CD14-positive monocyte (primary cell): ENCODE measurements at regions not wholly inside any gene's neighbourhood (a gene's known extent, or its start where the extent isn't known, plus 50 kb on each side); places are given as distances from the start of the nearest gene placed in this dataset.

Experiments used
- DNase-seq, 3 donors: peaks; one replicate each; pipeline ENCODE4 v3.0.0-alpha.2; 2011 to 2022
- H2AFZ ChIP-seq: 2 replicates; pipeline ENCODE4 v1.6.0; 2012; ENCODE audit warnings: mild to moderate bottlenecking, low read depth, low read length, inconsistent platforms; ENCODE audit not compliant: insufficient read depth, poor library complexity, severe bottlenecking
- H3K27ac ChIP-seq, 2 donors: 1 replicate in 1 of 2; 2 replicates in 1 of 2; pipeline ENCODE4 v1.5.1; 2012 to 2013; ENCODE audit warnings: low read length in 2 of 2, control low read depth in 1 of 2, inconsistent platforms in 1 of 2, low read depth in 1 of 2, mild to moderate bottlenecking in 1 of 2
- H3K27me3 ChIP-seq, 2 donors: one replicate each; pipeline versions ENCODE4 v1.6.0 to v1.6.1; 2011 to 2013; ENCODE audit warnings: low read length in 2 of 2; ENCODE audit not compliant: control insufficient read depth in 2 of 2, insufficient read depth in 2 of 2
- H3K36me3 ChIP-seq, 2 donors: replicated peaks in 1 of 2; 1 replicate in 1 of 2; 2 replicates in 1 of 2; pipeline versions ENCODE4 v1.5.1 to v1.6.1; 2012 to 2013; ENCODE audit warnings: low read length in 2 of 2, control low read depth in 1 of 2, inconsistent platforms in 1 of 2, mild to moderate bottlenecking in 1 of 2; ENCODE audit not compliant: insufficient read depth in 2 of 2, control insufficient read depth in 1 of 2
- H3K4me1 ChIP-seq, 2 donors: 1 replicate in 1 of 2; 2 replicates in 1 of 2; pipeline versions ENCODE4 v1.5.1 to v1.6.1; 2012 to 2013; ENCODE audit warnings: low read length in 2 of 2, control low read depth in 1 of 2, inconsistent platforms in 1 of 2, mild to moderate bottlenecking in 1 of 2, moderate library complexity in 1 of 2; ENCODE audit not compliant: insufficient read depth in 2 of 2, control insufficient read depth in 1 of 2
- H3K4me2 ChIP-seq: replicated peaks from 2 replicates; pipeline ENCODE3; 2012; ENCODE audit warnings: low read length, moderate library complexity, mild to moderate bottlenecking; ENCODE audit not compliant: poor library complexity, severe bottlenecking; ENCODE audit errors: extremely low read depth
- H3K4me3 ChIP-seq, 3 experiments: fragments of 200-600 bp in 1 of 3; sonication (generic) in 1 of 3; replicated peaks in 1 of 3; 1 replicate in 2 of 3; 2 replicates in 1 of 3; pipeline ENCODE4 v1.5.1; 2011 to 2013; ENCODE audit warnings: low read length in 3 of 3, mild to moderate bottlenecking in 3 of 3, control low read depth in 2 of 3, low read depth in 2 of 3, inconsistent platforms in 1 of 3, moderate library complexity in 1 of 3
- H3K79me2 ChIP-seq: 2 replicates; pipeline ENCODE4 v1.6.0; 2012; ENCODE audit warnings: mild to moderate bottlenecking, control low read depth, inconsistent platforms, low read length, moderate library complexity; ENCODE audit not compliant: insufficient read depth
- H3K9ac ChIP-seq: 2 replicates; pipeline ENCODE4 v1.6.0; 2017; ENCODE audit warnings: low read length, mild to moderate bottlenecking; ENCODE audit not compliant: insufficient read depth, poor library complexity, severe bottlenecking
- H3K9me3 ChIP-seq, 2 donors: replicated peaks in 1 of 2; 1 replicate in 1 of 2; 2 replicates in 1 of 2; pipeline versions ENCODE4 v1.5.1 to v1.6.1; 2012 to 2013; ENCODE audit warnings: low read length in 2 of 2, control low read depth in 1 of 2; ENCODE audit not compliant: control insufficient read depth in 1 of 2, insufficient read depth in 1 of 2
- H4K20me1 ChIP-seq: 2 replicates; pipeline ENCODE4 v1.6.0; 2012; ENCODE audit warnings: mild to moderate bottlenecking, low read length, control low read depth, moderate library complexity; ENCODE audit not compliant: insufficient read depth
- H3K27ac Mint-ChIP-seq, 7 donors: one replicate each; pipeline ENCODE4 v1.8.0; 2020; ENCODE audit warnings: mild to moderate bottlenecking in 7 of 7, mixed read lengths in 7 of 7, moderate library complexity in 6 of 7, inconsistent platforms in 2 of 7
- H3K27me3 Mint-ChIP-seq, 3 donors: one replicate each; pipeline ENCODE4 v1.8.0; 2021 to 2022; ENCODE audit warnings: low read depth in 3 of 3, mild to moderate bottlenecking in 3 of 3, mixed read lengths in 3 of 3, moderate library complexity in 3 of 3, inconsistent platforms in 1 of 3
- H3K36me3 Mint-ChIP-seq, 2 donors: one replicate each; pipeline ENCODE4 v1.8.0; 2020; ENCODE audit warnings: mixed read lengths in 2 of 2, inconsistent platforms in 1 of 2, mild to moderate bottlenecking in 1 of 2
- H3K4me1 Mint-ChIP-seq: one replicate; pipeline ENCODE4 v1.8.0; 2020; ENCODE audit warnings: mild to moderate bottlenecking, mixed read lengths
- H3K4me3 Mint-ChIP-seq, 2 donors: one replicate each; pipeline ENCODE4 v1.8.0; 2020; ENCODE audit warnings: mild to moderate bottlenecking in 2 of 2, mixed read lengths in 2 of 2, moderate library complexity in 1 of 2
- H3K9me3 Mint-ChIP-seq, 7 donors: one replicate each; pipeline ENCODE4 v1.8.0; 2020 to 2022; ENCODE audit warnings: mixed read lengths in 7 of 7, mild to moderate bottlenecking in 6 of 7, moderate library complexity in 6 of 7, inconsistent platforms in 2 of 7
- WGBS: methylation state at CpG from one replicate; pipeline ENCODE4 v1.1.5; 2013; ENCODE audit warnings: missing lambda C conversion rate; ENCODE audit not compliant: insufficient coverage; 5-methylcytosine and 5-hydroxymethylcytosine counted together
- intact Hi-C, 2 donors: fragments of 100-400 bp; cut with micrococcal nuclease; formaldehyde crosslinking; loops; one replicate each; pipeline versions ENCODE4 v1.15.0 to v1.15.1; 2023
- TF ChIP-seq, protein P1 (sequence below): fragments of 200-600 bp; IDR thresholded peaks from one replicate; pipeline ENCODE4 v1.8.0; 2022; ENCODE audit warnings: antibody characterized with exemption, mild to moderate bottlenecking

DNA sequence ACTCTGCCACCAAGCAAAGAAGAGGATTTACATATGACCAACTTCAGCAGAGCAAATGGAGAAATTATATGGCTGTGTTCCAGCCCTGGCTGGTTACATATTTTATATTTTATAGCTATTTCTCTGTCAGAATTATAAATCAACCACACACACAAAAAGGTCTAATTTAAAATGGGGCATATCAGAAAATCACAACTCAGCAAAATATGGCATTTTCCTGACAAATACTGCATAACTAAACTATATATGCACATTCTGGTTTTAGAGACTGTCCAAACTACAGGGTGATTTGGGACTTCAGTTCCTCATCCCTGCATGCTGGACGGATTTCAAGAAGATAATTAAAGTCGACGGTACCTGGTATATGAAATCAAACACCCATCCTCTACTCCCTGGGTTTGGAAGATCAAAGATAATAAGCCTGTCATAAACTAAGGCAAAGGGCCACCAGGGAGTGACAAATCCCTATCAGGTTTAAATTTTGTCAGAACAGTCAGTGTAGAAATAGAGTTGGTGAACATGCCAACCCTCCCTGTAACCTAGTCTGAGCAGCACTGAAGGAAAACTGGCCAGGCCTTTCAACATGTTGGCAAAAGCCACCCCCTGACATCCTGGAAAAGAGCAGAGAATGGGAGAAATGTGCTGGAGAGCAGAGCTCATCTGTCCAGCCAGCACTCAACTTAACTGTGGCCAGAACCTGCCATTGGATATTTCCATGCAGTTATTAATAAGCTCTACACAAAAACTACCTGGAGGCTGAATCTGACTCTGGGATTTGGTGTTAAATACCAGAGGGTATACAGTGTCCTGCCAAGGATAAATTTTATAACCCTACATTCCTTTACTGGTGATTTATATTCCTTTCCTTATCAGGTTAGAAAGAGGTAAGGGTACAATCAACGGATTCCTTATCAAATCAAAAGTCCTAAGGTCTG is 235.7 kb downstream of the ENC1 start:
- Mint-ChIP-seq H3K9me3 (peaks cover 0 to under 1% (median 0%) of the 10 kb centered on the region in 7 donors), H3K4me3 (no peak overlapping the region), H3K27me3 (peaks cover 0 to 1% (median 0%) of the 10 kb centered on the region in 3 donors), H3K36me3 (no peaks in the 10 kb centered on the region), H3K4me1 (peaks cover 12% of the 10 kb centered on the region), H3K27ac (no peak overlapping the region)
- Histone ChIP-seq H4K20me1 (no peaks in the 10 kb centered on the region), H3K27me3 (no peaks in the 10 kb centered on the region), H2AFZ (no peak overlapping the region), H3K9ac (no peak overlapping the region), H3K4me3 (no peak overlapping the region), H3K9me3 (no peaks in the 10 kb centered on the region), H3K36me3 (no peaks in the 10 kb centered on the region), H3K4me2 (no peak overlapping the region), H3K4me1 (no peaks in the 10 kb centered on the region), H3K79me2 (no peaks in the 10 kb centered on the region), H3K27ac (no peak overlapping the region)
- no peak for DNase-seq
- intact Hi-C loops, result no loop called here
- TF ChIP-seq, protein P1, sequence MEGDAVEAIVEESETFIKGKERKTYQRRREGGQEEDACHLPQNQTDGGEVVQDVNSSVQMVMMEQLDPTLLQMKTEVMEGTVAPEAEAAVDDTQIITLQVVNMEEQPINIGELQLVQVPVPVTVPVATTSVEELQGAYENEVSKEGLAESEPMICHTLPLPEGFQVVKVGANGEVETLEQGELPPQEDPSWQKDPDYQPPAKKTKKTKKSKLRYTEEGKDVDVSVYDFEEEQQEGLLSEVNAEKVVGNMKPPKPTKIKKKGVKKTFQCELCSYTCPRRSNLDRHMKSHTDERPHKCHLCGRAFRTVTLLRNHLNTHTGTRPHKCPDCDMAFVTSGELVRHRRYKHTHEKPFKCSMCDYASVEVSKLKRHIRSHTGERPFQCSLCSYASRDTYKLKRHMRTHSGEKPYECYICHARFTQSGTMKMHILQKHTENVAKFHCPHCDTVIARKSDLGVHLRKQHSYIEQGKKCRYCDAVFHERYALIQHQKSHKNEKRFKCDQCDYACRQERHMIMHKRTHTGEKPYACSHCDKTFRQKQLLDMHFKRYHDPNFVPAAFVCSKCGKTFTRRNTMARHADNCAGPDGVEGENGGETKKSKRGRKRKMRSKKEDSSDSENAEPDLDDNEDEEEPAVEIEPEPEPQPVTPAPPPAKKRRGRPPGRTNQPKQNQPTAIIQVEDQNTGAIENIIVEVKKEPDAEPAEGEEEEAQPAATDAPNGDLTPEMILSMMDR, result no peak
- no CpG with 5 or more reads among the region's 4 CpGs for WGBS

DNA sequence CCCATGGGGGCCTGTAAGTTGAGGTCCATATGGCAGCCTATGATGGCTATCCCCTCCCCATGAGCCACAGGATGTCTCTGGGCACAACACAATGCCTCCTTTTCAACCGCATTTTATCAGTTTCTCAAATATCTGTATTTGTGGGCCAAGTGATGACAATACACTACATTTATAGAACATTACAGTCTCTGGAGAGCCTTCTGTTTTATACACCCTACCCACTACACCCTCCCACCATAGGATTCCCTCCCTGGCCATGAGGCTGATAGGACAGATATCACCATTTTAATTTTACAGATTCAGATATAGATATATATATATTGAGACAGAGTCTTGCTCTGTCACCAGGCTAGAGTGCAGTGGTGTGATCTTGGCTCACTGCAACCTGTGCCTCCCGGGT is 236.8 kb downstream of the ENC1 start:
- H3K4me1 ChIP-seq, result no peaks in the 10 kb centered on the region
- H3K79me2 ChIP-seq, result no peaks in the 10 kb centered on the region
- intact Hi-C loops, result no loop called here
- H3K27me3 Mint-ChIP-seq, result peaks cover 0 to 1% (median 0%) of the 10 kb centered on the region in 3 donors
- H3K9ac ChIP-seq, result no peak overlapping the region
- H3K27ac ChIP-seq, result no peak overlapping the region
- no peak overlapping the region for H3K4me3 Mint-ChIP-seq
- no peaks in the 10 kb centered on the region for H4K20me1 ChIP-seq
- no peaks in the 10 kb centered on the region for H3K27me3 ChIP-seq
- H3K4me1 Mint-ChIP-seq, result peaks cover 12% of the 10 kb centered on the region
- no peaks in the 10 kb centered on the region for H3K36me3 ChIP-seq
- no peak overlapping the region for H2AFZ ChIP-seq
- H3K36me3 Mint-ChIP-seq, result peaks cover 0 to 3% of the 10 kb centered on the region in 2 donors
- TF ChIP-seq, protein P1, result no peak
- no CpG with 5 or more reads among the region's 2 CpGs for WGBS
- no peak for DNase-seq
- peaks cover 3 to 9% (median 4%) of the 10 kb centered on the region in 7 donors for H3K9me3 Mint-ChIP-seq
- no peak overlapping the region for H3K4me2 ChIP-seq
- H3K9me3 ChIP-seq, result peaks cover 0 to 4% of the 10 kb centered on the region in 2 donors
- H3K27ac Mint-ChIP-seq, result no peak overlapping the region
- H3K4me3 ChIP-seq, result no peak overlapping the region
